K562 (cell line): ENCODE measurements at regions not wholly inside any gene's neighbourhood (a gene's known extent, or its start where the extent isn't known, plus 50 kb on each side); places are given as distances from the start of the nearest gene placed in this dataset.

Experiments used
- CBX2 ChIP-seq: fragments of 200-600 bp; sonication (generic); IDR thresholded peaks from one replicate; pipeline ENCODE4 v1.6.1; 2012; ENCODE audit warnings: mild to moderate bottlenecking, low read length, inconsistent platforms; ENCODE audit not compliant: insufficient read depth, poor library complexity, severe bottlenecking
- CXXC5 ChIP-seq: fragments of 250-450 bp; sonication (Bioruptor Pico); IDR thresholded peaks from 2 replicates; pipeline ENCODE4 v1.8.0; 2022; ENCODE audit warnings: inconsistent platforms, mild to moderate bottlenecking, moderate library complexity
- GABPA ChIP-seq: fragments of 200-800 bp; sonication (Bioruptor generic); conservative IDR thresholded peaks from 2 replicates; pipeline ENCODE4 v1.6.1; 2016; ENCODE audit warnings: low read depth, missing genetic modification characterization, missing compliant biosample characterization
- HDAC6 ChIP-seq: IDR thresholded peaks from 2 replicates; pipeline ENCODE4 v1.6.1; 2012; ENCODE audit warnings: low read depth, mild to moderate bottlenecking, control low read depth, inconsistent platforms, low read length, moderate library complexity
- HINFP ChIP-seq: fragments of 450-650 bp; conservative IDR thresholded peaks from 2 replicates; pipeline ENCODE4 v1.6.1; 2016; ENCODE audit warnings: missing genetic modification characterization, low read depth, mild to moderate bottlenecking, control low read depth, missing compliant biosample characterization
- ILK ChIP-seq: fragments of 450-650 bp; IDR thresholded peaks from 2 replicates; pipeline ENCODE4 v1.6.1; 2016; ENCODE audit warnings: missing genetic modification characterization, low read depth, mild to moderate bottlenecking, missing compliant biosample characterization, moderate library complexity, borderline replicate concordance
- IRF1 ChIP-seq: sonication (generic); formaldehyde crosslinking; IDR thresholded peaks from 2 replicates; pipeline ENCODE4 v1.8.0; 2022; ENCODE audit warnings: missing genetic modification reagents, mild to moderate bottlenecking, borderline replicate concordance
- NFATC3 ChIP-seq: fragments of 450-650 bp; IDR thresholded peaks from 2 replicates; pipeline ENCODE4 v1.6.1; 2017; ENCODE audit warnings: mild to moderate bottlenecking
- PPARD ChIP-seq: fragments of 250-450 bp; sonication (Bioruptor Pico); IDR thresholded peaks from 2 replicates; pipeline ENCODE4 v1.8.0; 2022; ENCODE audit warnings: inconsistent platforms, mild to moderate bottlenecking, moderate library complexity
- SMAD1 ChIP-seq: fragments of 150-350 bp; IDR thresholded peaks from 2 replicates; pipeline ENCODE4 v1.6.1; 2014; ENCODE audit warnings: low read length, low read depth; ENCODE audit not compliant: partially characterized antibody
- SMAD4 ChIP-seq: fragments of 250-450 bp; sonication (Bioruptor Pico); conservative IDR thresholded peaks from 2 replicates; pipeline ENCODE4 v1.8.0; 2021; ENCODE audit warnings: inconsistent platforms, mild to moderate bottlenecking, moderate library complexity
- SREBF2 ChIP-seq: sonication (generic); formaldehyde crosslinking; IDR thresholded peaks from 2 replicates; pipeline ENCODE4 v1.4.0; 2020; ENCODE audit warnings: mild to moderate bottlenecking, missing genetic modification reagents
- TBL1XR1 ChIP-seq, 2 experiments: IDR thresholded peaks; 2 replicates each; pipeline ENCODE4 v1.6.1; 2012; ENCODE audit warnings: improper control_type of control experiment in 2 of 2, low read length in 2 of 2, mild to moderate bottlenecking in 1 of 2
- TFAM ChIP-seq: fragments of 250-450 bp; sonication (Bioruptor Pico); conservative IDR thresholded peaks from 2 replicates; pipeline ENCODE4 v1.5.0; 2021; ENCODE audit warnings: mild to moderate bottlenecking, moderate library complexity
- ZNF184 ChIP-seq: sonication (generic); formaldehyde crosslinking; IDR thresholded peaks from 2 replicates; pipeline ENCODE4 v1.5.0; 2020; ENCODE audit warnings: missing genetic modification reagents
- ZNF311 ChIP-seq: fragments of 250-450 bp; sonication (Bioruptor Pico); IDR thresholded peaks from 2 replicates; pipeline ENCODE4 v1.4.0; 2020; ENCODE audit warnings: mild to moderate bottlenecking, moderate library complexity
- TF ChIP-seq, protein P1 (sequence below), 3 experiments: fragments of 200-800 bp in 1 of 3; sonication (Bioruptor generic) in 1 of 3; sonication (generic) in 1 of 3; formaldehyde crosslinking in 1 of 3; IDR thresholded peaks; 2 replicates each; pipeline versions ENCODE4 v1.6.1 to v1.8.0; 2016 to 2022; ENCODE audit warnings: mild to moderate bottlenecking in 2 of 3, missing compliant biosample characterization in 2 of 3, missing genetic modification characterization in 2 of 3, missing genetic modification reagents in 1 of 3
- TF ChIP-seq, protein P2 (sequence below): sonication (generic); formaldehyde crosslinking; IDR thresholded peaks from 2 replicates; pipeline ENCODE4 v1.8.1; 2023; ENCODE audit warnings: mild to moderate bottlenecking, missing genetic modification reagents
- TF ChIP-seq, protein P3 (sequence below): IDR thresholded peaks from 2 replicates; pipeline ENCODE4 v1.6.1; 2014; ENCODE audit warnings: antibody characterized with exemption

GRCh38 chr1:213724640-213725536 lies 262.9 kb upstream of the PROX1 start (continued):
- TF ChIP-seq SREBF2, result no peak
- TF ChIP-seq CXXC5 (CRISPR knock-in tag), result no peak; the same call in 1 of the 2 replicates
- TF ChIP-seq GABPA (tag), result 0 out of 2 replicates have a peak, but pooled peaks have one; percentile 16
- no peak for TF ChIP-seq SMAD1
- TF ChIP-seq, protein P1, sequence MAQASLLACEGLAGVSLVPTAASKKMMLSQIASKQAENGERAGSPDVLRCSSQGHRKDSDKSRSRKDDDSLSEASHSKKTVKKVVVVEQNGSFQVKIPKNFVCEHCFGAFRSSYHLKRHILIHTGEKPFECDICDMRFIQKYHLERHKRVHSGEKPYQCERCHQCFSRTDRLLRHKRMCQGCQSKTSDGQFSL (CRISPR knock-in tag; IDR thresholded peaks at IDR 0.05), result no peak
- TF ChIP-seq, protein P1 (tag; IDR thresholded peaks at IDR 0.05), result 0 out of 4 replicates have a peak, but pooled peaks of 1 of the 2 experiments have one; percentile 6
- TF ChIP-seq, protein P2, sequence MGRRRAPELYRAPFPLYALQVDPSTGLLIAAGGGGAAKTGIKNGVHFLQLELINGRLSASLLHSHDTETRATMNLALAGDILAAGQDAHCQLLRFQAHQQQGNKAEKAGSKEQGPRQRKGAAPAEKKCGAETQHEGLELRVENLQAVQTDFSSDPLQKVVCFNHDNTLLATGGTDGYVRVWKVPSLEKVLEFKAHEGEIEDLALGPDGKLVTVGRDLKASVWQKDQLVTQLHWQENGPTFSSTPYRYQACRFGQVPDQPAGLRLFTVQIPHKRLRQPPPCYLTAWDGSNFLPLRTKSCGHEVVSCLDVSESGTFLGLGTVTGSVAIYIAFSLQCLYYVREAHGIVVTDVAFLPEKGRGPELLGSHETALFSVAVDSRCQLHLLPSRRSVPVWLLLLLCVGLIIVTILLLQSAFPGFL (CRISPR knock-in tag), result no peak
- no peak for TF ChIP-seq PPARD
- no peak for TF ChIP-seq ZNF184 (CRISPR knock-in tag)
- no peak for TF ChIP-seq NFATC3
- TF ChIP-seq TFAM (CRISPR knock-in tag), result no peak
- 0 out of 2 replicates have a peak, but pooled peaks have one; percentile 7 for TF ChIP-seq SMAD4
- TF ChIP-seq HINFP (tag), result no peak
- TF ChIP-seq ZNF311 (CRISPR knock-in tag), result no peak
- no peak for TF ChIP-seq IRF1
- no peak for TF ChIP-seq TBL1XR1 (IDR thresholded peaks at IDR 0.05; ENCODE audit: low read length in 2 of 2)
- no peak for TF ChIP-seq ILK (tag)
- no peak for TF ChIP-seq CBX2
- TF ChIP-seq HDAC6, result no peak
- TF ChIP-seq, protein P3, sequence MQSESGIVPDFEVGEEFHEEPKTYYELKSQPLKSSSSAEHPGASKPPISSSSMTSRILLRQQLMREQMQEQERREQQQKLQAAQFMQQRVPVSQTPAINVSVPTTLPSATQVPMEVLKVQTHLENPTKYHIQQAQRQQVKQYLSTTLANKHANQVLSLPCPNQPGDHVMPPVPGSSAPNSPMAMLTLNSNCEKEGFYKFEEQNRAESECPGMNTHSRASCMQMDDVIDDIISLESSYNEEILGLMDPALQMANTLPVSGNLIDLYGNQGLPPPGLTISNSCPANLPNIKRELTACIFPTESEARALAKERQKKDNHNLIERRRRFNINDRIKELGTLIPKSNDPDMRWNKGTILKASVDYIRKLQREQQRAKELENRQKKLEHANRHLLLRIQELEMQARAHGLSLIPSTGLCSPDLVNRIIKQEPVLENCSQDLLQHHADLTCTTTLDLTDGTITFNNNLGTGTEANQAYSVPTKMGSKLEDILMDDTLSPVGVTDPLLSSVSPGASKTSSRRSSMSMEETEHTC, result no peak
